Body of pancreas (tissue), 4 donors: ENCODE measurements at regions not wholly inside any gene's neighbourhood (a gene's known extent, or its start where the extent isn't known, plus 50 kb on each side); places are given as distances from the start of the nearest gene placed in this dataset.
"Not testable (repeated sequence)": the region's sequence is repeated elsewhere in the genome, so short reads cannot be mapped to it uniquely, and the experiment has no call there.

Experiments used
- ATAC-seq: fragments of 150-250 bp; one replicate; pipeline ENCODE4 v1.9.1; 2016
- DNase-seq, 4 donors: peaks; one replicate each; pipeline ENCODE4 v3.0.0-alpha.2; 2019
- H3K27ac ChIP-seq, 4 donors: fragments of 200-600 bp; sonication (generic); 1 replicate in 3 of 4; 2 replicates in 1 of 4; pipeline versions ENCODE4 v1.5.1 to v1.6.1; 2016 to 2019; ENCODE audit warnings: mild to moderate bottlenecking in 1 of 4, mixed read lengths in 1 of 4, moderate library complexity in 1 of 4
- H3K27me3 ChIP-seq, 2 donors: fragments of 200-600 bp; sonication (generic); one replicate each; pipeline ENCODE4 v1.6.0; 2016; ENCODE audit warnings: mild to moderate bottlenecking in 1 of 2
- H3K36me3 ChIP-seq, 2 donors: fragments of 200-600 bp; sonication (generic); replicated peaks in 1 of 2; 2 replicates each; pipeline ENCODE4 v1.5.1; 2016; ENCODE audit warnings: low read depth in 2 of 2; ENCODE audit not compliant: insufficient read depth in 1 of 2
- H3K4me1 ChIP-seq: fragments of 200-600 bp; sonication (generic); one replicate; pipeline ENCODE4 v1.6.0; 2016
- H3K4me3 ChIP-seq, 2 donors: fragments of 200-600 bp; sonication (generic); 1 replicate in 1 of 2; 2 replicates in 1 of 2; pipeline ENCODE4 v1.5.1; 2016 to 2019
- H3K9me3 ChIP-seq, 3 donors: fragments of 200-600 bp; sonication (generic); 1 replicate in 2 of 3; 2 replicates in 1 of 3; pipeline ENCODE4 v1.5.1; 2016
- POLR2A ChIP-seq, 3 donors: fragments of 450-650 bp; IDR thresholded peaks; one replicate each; pipeline ENCODE4 v1.6.1; 2016; ENCODE audit warnings: antibody characterized with exemption in 3 of 3, mild to moderate bottlenecking in 2 of 3
- WGBS, 2 donors: methylation state at CpG; one replicate each; pipeline ENCODE4 v1.1.5; 2017; 5-methylcytosine and 5-hydroxymethylcytosine counted together
- intact Hi-C: fragments of 100-400 bp; cut with DNase I; formaldehyde crosslinking; loops from one replicate; pipeline ENCODE4 v1.15.1; 2023
- TF ChIP-seq, protein P1 (sequence below), 7 experiments: fragments of 450-650 bp in 4 of 7; fragments of 200-600 bp in 3 of 7; sonication (generic) in 3 of 7; IDR thresholded peaks; one replicate each; pipeline ENCODE4 v1.5.1; 2016 to 2019; ENCODE audit warnings: antibody characterized with exemption in 7 of 7

DNA sequence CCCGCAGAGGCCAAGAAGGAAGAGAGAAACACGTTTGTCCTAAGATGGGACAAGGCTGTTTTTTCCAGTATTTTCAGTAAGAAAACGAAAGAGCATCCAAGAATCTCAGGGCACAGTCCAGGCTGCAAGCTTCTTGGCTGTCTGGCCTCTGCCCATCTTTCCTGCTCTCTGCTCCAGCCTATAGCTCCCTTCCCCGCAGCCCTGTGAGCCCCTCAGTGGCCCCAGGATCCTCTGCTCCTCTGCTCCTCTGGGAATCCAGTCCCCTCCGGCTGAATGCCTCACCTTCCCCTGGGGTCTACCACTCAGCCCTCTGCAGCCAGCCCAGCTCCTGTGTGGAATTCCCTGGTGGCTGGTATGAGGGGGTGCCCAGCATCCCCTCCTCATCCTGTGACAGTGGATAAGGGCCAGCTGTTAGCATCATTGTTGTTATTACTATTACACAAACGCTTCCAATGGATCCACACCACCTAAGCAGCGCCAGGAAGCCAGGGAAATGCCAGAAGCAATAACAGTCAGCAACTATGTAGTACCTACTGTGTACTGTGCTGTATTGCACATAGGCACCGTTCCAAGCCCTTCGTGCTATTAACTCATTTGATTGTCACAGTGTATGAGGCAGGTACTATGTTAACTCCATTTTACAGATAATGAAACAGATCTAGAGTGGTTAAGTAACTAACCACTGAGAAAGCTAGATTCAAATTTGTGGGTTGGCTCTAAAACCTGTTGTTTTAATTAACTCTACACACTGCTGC lies 60.3 kb upstream of the PTPN1 start:
- H3K27me3 ChIP-seq: no peaks in the 10 kb centered on the region
- 62 to 69% methylated on average over 8 to 9 of the region's 9 CpGs for WGBS, 2 donors
- no peaks in the 10 kb centered on the region for H3K36me3 ChIP-seq
- intact Hi-C loops: no loop called here
- ATAC-seq: no peak
- no peak overlapping the region for H3K4me3 ChIP-seq
- no peak for DNase-seq
- H3K9me3 ChIP-seq: no peaks in the 10 kb centered on the region
- no peak for TF ChIP-seq POLR2A (IDR thresholded peaks at IDR 0.05)
- TF ChIP-seq, protein P1, sequence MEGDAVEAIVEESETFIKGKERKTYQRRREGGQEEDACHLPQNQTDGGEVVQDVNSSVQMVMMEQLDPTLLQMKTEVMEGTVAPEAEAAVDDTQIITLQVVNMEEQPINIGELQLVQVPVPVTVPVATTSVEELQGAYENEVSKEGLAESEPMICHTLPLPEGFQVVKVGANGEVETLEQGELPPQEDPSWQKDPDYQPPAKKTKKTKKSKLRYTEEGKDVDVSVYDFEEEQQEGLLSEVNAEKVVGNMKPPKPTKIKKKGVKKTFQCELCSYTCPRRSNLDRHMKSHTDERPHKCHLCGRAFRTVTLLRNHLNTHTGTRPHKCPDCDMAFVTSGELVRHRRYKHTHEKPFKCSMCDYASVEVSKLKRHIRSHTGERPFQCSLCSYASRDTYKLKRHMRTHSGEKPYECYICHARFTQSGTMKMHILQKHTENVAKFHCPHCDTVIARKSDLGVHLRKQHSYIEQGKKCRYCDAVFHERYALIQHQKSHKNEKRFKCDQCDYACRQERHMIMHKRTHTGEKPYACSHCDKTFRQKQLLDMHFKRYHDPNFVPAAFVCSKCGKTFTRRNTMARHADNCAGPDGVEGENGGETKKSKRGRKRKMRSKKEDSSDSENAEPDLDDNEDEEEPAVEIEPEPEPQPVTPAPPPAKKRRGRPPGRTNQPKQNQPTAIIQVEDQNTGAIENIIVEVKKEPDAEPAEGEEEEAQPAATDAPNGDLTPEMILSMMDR (IDR thresholded peaks at IDR 0.05): no peak
- peaks cover 18% of the 10 kb centered on the region for H3K4me1 ChIP-seq
- no peak overlapping the region for H3K27ac ChIP-seq

DNA sequence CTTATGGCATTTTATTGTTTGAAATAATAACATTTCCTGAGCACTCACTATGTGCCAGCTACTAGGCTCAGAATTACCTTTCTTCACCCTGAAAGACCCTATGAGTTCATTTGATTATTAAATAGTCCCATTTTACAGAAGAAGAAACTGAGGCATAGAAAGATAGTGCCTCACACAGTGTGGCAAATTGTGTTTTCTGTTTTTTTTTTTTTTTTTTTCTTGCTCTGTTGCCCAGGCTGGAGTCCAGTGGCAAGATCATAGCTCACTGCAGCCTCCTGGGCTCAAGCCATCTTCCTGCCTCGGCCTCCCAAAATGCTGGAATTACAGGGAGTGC lies 59.7 kb upstream of the PTPN1 start:
- ATAC-seq: no peak
- Histone ChIP-seq H3K4me3 (no peak overlapping the region), H3K36me3 (no peaks in the 10 kb centered on the region), H3K27ac (no peak overlapping the region), H3K4me1 (peaks cover 24% of the 10 kb centered on the region), H3K9me3 (no peaks in the 10 kb centered on the region), H3K27me3 (no peaks in the 10 kb centered on the region)
- DNase-seq: no peak
- 76 to 85% methylated on average over 1 of the region's 1 CpG for whole genome bisulfite sequencing, 2 donors
- TF ChIP-seq POLR2A (IDR thresholded peaks at IDR 0.05): no peak
- TF ChIP-seq, protein P1 (IDR thresholded peaks at IDR 0.05): no peak
- intact Hi-C loops: no loop called here

DNA sequence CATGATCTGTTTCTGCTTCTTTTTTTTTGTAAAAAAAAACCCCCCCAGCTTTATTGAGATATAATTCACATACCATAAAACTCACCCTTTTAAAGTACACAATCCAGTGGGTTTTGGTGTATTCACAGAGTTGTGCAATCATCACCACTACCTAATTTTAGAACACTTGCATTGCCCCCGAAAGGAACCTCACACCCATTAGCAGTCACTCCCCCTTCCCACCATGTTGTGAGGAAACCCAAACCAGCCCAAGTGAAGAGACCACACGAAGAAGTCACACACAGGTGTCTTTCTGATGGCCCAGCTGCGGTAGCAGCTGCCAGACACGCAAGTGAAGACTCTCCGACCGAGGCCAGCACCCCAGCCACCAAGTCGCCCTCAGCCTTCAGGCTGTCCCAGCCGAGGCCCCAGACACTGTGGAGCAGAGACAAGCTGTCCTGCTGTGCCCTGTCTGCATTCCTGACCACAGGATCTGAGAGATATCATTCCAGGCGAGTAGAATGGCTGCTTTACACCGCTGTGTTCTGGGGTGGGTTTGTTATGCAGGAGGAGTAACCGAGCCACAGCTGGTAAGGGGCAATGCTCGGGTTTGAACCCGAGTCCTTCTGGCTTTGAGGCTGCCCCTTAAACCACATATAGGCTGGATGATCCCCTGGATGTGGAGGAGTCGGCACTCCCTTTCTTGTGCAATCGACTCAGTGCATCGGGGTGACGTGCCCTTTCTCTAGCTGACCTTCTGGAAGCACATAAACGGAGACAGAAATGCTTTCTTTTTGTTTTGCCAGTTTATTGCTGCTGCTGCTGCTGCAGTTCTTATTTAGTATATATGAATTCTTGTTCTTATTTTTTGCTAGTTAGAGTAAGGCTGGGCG lies 59.1 kb upstream of the PTPN1 start:
- no peak for ATAC-seq
- H3K27me3 ChIP-seq: no peaks in the 10 kb centered on the region
- no peak for TF ChIP-seq POLR2A (IDR thresholded peaks at IDR 0.05)
- TF ChIP-seq, protein P1 (IDR thresholded peaks at IDR 0.05): no peak
- DNase-seq: peak in 1 of 4 donors; percentile 55
- H3K9me3 ChIP-seq: no peaks in the 10 kb centered on the region
- intact Hi-C loops: no loop called here
- 52 to 66% methylated on average over 9 to 19 of the region's 19 CpGs for WGBS, 2 donors
- peak overlapping the region in 1 of 4 donors; percentile 30 for H3K27ac ChIP-seq
- peaks cover 30% of the 10 kb centered on the region for H3K4me1 ChIP-seq
- H3K4me3 ChIP-seq: no peak overlapping the region
- H3K36me3 ChIP-seq: no peaks in the 10 kb centered on the region

DNA sequence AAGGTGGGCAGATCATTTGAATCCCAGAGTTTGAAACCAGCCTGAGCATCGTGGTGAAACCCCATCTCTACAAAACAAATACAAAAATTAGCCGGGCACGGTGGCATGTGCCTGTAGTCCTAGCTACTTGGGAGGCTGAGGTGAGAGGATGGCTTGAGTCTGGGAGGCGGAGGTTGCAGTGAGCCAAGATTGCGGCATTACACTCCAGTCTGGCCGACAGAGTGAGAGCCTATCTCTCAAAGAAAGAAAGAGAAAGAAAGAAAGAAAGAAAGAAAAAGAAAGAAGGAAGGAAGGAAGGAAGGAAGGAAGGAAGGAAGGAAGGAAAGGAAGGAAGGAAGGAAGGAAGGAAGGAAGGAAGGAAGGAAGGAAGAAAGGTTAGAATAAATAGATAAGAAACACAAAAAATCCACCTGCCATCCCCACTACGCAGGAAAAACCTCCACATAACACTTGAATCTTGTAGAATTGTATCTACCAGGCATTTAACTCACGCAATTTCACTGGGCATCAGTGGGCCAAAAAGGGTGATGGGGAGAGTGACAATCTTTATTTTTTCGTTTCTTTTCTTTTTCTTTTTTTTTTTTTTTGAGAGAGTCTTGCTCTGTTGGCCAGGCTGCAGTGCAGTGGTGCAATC lies 58.3 kb upstream of the PTPN1 start:
- H3K4me3 ChIP-seq, H3K27ac ChIP-seq, DNase-seq, intact Hi-C loops, H3K36me3 ChIP-seq, ATAC-seq, H3K27me3 ChIP-seq, H3K9me3 ChIP-seq: not testable (repeated sequence)
- H3K4me1 ChIP-seq: peaks cover 29% of the 10 kb centered on the region
- WGBS, 2 donors: 80% methylated on average over 6 to 9 of the region's 9 CpGs

DNA sequence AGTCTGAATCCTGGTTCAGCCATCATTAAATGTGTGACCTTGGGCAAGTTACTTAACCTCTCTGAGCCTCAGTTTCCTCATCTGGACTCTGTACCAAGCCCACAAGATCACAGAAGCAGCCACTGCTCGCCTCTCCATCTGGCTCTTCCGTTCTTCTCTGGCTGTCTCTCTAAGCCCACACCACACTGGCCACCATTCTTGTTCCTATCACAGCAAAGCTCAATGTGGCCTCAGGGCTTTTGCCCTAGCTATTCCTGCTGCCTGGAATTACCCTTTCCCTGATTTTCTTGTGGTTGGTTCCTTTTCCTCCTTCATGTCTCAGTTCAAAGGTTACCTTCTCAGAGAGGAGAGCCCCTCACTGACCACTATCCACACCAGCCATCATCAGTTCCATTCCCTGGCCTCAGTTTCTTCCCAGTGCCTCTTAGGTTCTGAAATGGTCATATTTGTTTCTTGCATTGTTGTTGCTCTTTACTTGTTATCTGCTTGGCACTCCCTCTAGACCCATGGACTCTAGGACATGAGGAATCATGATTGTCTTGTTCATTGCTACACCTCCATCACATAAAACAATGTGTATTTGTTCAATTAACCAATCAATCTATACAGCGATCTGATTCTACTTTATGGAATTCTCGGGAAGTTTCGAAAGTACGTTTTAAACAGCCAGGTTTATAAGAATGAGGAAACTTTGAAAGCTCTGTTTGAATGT lies 56.5 kb upstream of the PTPN1 start:
- Histone ChIP-seq H3K27me3 (no peaks in the 10 kb centered on the region), H3K36me3 (no peaks in the 10 kb centered on the region), H3K9me3 (no peaks in the 10 kb centered on the region), H3K4me1 (peaks cover 23% of the 10 kb centered on the region), H3K4me3 (no peak overlapping the region), H3K27ac (no peak overlapping the region)
- DNase-seq (no peak), ATAC-seq (no peak)
- 70 to 79% methylated on average over 6 of the region's 6 CpGs for WGBS, 2 donors
- intact Hi-C loops: no loop called here
- TF ChIP-seq, protein P1 (IDR thresholded peaks at IDR 0.05): no peak
- TF ChIP-seq POLR2A (IDR thresholded peaks at IDR 0.05): no peak

DNA sequence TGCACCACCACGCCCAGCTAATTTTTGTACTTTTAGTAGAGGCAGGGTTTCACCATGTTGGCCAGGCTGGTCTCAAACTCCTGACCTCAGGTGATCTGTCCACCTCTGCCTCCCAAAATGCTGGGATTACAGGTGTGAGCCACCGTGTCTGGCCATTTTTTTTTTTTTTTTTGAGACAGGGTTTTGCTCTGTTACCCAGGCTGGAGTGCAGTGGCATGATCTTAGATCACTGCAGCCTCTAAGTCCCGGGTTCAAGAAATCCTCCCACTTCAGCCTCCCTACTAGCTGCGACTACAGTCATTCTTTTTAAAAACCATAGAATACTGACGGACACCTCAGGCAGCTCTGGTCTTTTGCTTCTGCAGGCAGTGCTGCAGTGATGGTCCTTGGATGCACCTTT lies 54.9 kb upstream of the PTPN1 start:
- H3K4me3 ChIP-seq, ATAC-seq, intact Hi-C loops, H3K36me3 ChIP-seq, H3K9me3 ChIP-seq, H3K27me3 ChIP-seq, H3K27ac ChIP-seq, DNase-seq: not testable (repeated sequence)
- 80 to 89% methylated on average over 4 to 5 of the region's 5 CpGs for WGBS, 2 donors
- H3K4me1 ChIP-seq: peaks cover 24% of the 10 kb centered on the region
